ENCODE measurements at regions not wholly inside any gene's neighbourhood (a gene's known extent, or its start where the extent isn't known, plus 50 kb on each side); places are given as distances from the start of the nearest gene placed in this dataset.

- intact Hi-C loops (cut with DNase I), result loop anchor here in 1 of 10 donors (10.0 kb wide), 1 partner anchor 371 kb away; no protein-coding TSS in a partner anchor
- Histone ChIP-seq H3K9me3 (peaks cover 0 to 3% (median 0%) of the 10 kb centered on the region in 12 donors), H3K27me3 (peaks cover 0 to 12% (median 0%) of the 10 kb centered on the region in 9 donors), H3K4me3 (no peak overlapping the region), H3K36me3 (no peaks in the 10 kb centered on the region), H3K27ac (no peak overlapping the region), H3K4me1 (peaks cover 0 to 10% (median 0%) of the 10 kb centered on the region in 12 donors)
- TF ChIP-seq POLR2A (IDR thresholded peaks at IDR 0.05), result no peak
- TF ChIP-seq CTCF (IDR thresholded peaks at IDR 0.05), result no peak
- DNase-seq (no peak), ATAC-seq (no peak)
- 93 to 95% (median 94%) methylated on average over 5 of the region's 5 CpGs for WGBS, 4 donors
Observed at GRCh38 chr11:22433517-22433916, 95.3 kb downstream of the SLC17A6 start.

GRCh38 chr11:22433094-22433455 is 94.9 kb downstream of the SLC17A6 start:
- no peak for DNase-seq
- Histone ChIP-seq H3K4me1 (peaks cover 0 to 10% (median 0%) of the 10 kb centered on the region in 12 donors), H3K9me3 (peaks cover 0 to 3% (median 0%) of the 10 kb centered on the region in 12 donors), H3K27me3 (peaks cover 0 to 12% (median 0%) of the 10 kb centered on the region in 9 donors), H3K4me3 (peak overlapping the region in 11 of 12 donors; percentile 24 to 58 (median 44)), H3K36me3 (no peaks in the 10 kb centered on the region), H3K27ac (peak overlapping the region in 4 of 12 donors; percentile 17 to 64 (median 35))
- ATAC-seq, result no peak
- intact Hi-C loops (cut with DNase I), result loop anchor here in 1 of 10 donors (10.0 kb wide), 1 partner anchor 372 kb away; no protein-coding TSS in a partner anchor
- no peak for TF ChIP-seq CTCF (IDR thresholded peaks at IDR 0.05)
- TF ChIP-seq POLR2A (IDR thresholded peaks at IDR 0.05), result no peak
- 20 to 42% (median 31%) methylated on average over 5 of the region's 5 CpGs for WGBS, 4 donors

GRCh38 chr11:22432291-22433093 is 94.3 kb downstream of the SLC17A6 start:
- Histone ChIP-seq H3K27me3 (peaks cover 0 to 12% (median 0%) of the 10 kb centered on the region in 9 donors), H3K4me1 (peaks cover 0 to 10% (median 0%) of the 10 kb centered on the region in 12 donors), H3K4me3 (peak overlapping the region in 11 of 12 donors; percentile 24 to 58 (median 44)), H3K9me3 (peaks cover 0 to 3% (median 0%) of the 10 kb centered on the region in 12 donors), H3K36me3 (no peaks in the 10 kb centered on the region), H3K27ac (peak overlapping the region in 6 of 12 donors; percentile 17 to 64 (median 42))
- no peak for TF ChIP-seq POLR2A (IDR thresholded peaks at IDR 0.05)
- TF ChIP-seq CTCF (IDR thresholded peaks at IDR 0.05), result no peak
- DNase-seq, result peak; percentile 45 to 63 (median 62)
- peak; percentile 51 to 83 (median 76) for ATAC-seq
- 4 to 12% (median 8%) methylated on average over 25 to 40 of the region's 40 CpGs for WGBS, 4 donors
- intact Hi-C loops (cut with DNase I), result loop anchor here in 1 of 10 donors (10.0 kb wide), 1 partner anchor 372 kb away; no protein-coding TSS in a partner anchor

GRCh38 chr11:22431106-22431505 is 92.9 kb downstream of the SLC17A6 start:
- Histone ChIP-seq H3K27me3 (peaks cover 0 to 12% (median 0%) of the 10 kb centered on the region in 9 donors), H3K36me3 (no peaks in the 10 kb centered on the region), H3K4me3 (no peak overlapping the region), H3K9me3 (peaks cover 0 to 3% (median 0%) of the 10 kb centered on the region in 12 donors), H3K4me1 (peaks cover 0 to 10% (median 0%) of the 10 kb centered on the region in 12 donors), H3K27ac (no peak overlapping the region)
- 78 to 88% (median 79%) methylated on average over 3 of the region's 3 CpGs for WGBS, 4 donors
- intact Hi-C loops (cut with DNase I), result loop anchor here in 1 of 10 donors (10.0 kb wide), 1 partner anchor 374 kb away; no protein-coding TSS in a partner anchor
- ATAC-seq, result no peak
- DNase-seq, result no peak
- TF ChIP-seq POLR2A (IDR thresholded peaks at IDR 0.05) (no peak), CTCF (IDR thresholded peaks at IDR 0.05) (no peak)
